ENCODE measurements at regions not wholly inside any gene's neighbourhood (a gene's known extent, or its start where the extent isn't known, plus 50 kb on each side); places are given as distances from the start of the nearest gene placed in this dataset.

GRCh38 chr6:159493898-159494585 is 199.0 kb downstream of the SOD2 start:
- H3K9me2 ChIP-seq (ENCODE audit: low read depth, low read length): no peaks in the 10 kb centered on the region
- H3K4me1 ChIP-seq (ENCODE audit: insufficient read depth, low read length, severe bottlenecking): no peaks in the 10 kb centered on the region
- H3K36me3 ChIP-seq (ENCODE audit: insufficient read depth, low read length): no peaks in the 10 kb centered on the region
- no peaks in the 10 kb centered on the region for H3K79me2 ChIP-seq (ENCODE audit: insufficient read depth, low read length)
- peaks cover 4% of the 10 kb centered on the region; the same call in 1 of the 2 replicates for H3K27me3 ChIP-seq (ENCODE audit: insufficient read depth, low read length)
- no peaks in the 10 kb centered on the region for H4K20me1 ChIP-seq (ENCODE audit: insufficient read depth, low read length)
- H3K4me3 ChIP-seq (ENCODE audit: low read depth, low read length, poor library complexity, severe bottlenecking): no peak overlapping the region
- no peaks in the 10 kb centered on the region for H3K9me3 ChIP-seq (ENCODE audit: low read length)
- H3K27ac ChIP-seq (ENCODE audit: low read depth, low read length, poor library complexity, severe bottlenecking): no peak overlapping the region
- no peak overlapping the region for H2AFZ ChIP-seq (ENCODE audit: low read length)
- no peak for TF ChIP-seq EZH2 (IDR thresholded peaks at IDR 0.05; ENCODE audit: borderline replicate concordance, low read length)
- TF ChIP-seq, protein P1, sequence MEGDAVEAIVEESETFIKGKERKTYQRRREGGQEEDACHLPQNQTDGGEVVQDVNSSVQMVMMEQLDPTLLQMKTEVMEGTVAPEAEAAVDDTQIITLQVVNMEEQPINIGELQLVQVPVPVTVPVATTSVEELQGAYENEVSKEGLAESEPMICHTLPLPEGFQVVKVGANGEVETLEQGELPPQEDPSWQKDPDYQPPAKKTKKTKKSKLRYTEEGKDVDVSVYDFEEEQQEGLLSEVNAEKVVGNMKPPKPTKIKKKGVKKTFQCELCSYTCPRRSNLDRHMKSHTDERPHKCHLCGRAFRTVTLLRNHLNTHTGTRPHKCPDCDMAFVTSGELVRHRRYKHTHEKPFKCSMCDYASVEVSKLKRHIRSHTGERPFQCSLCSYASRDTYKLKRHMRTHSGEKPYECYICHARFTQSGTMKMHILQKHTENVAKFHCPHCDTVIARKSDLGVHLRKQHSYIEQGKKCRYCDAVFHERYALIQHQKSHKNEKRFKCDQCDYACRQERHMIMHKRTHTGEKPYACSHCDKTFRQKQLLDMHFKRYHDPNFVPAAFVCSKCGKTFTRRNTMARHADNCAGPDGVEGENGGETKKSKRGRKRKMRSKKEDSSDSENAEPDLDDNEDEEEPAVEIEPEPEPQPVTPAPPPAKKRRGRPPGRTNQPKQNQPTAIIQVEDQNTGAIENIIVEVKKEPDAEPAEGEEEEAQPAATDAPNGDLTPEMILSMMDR (IDR thresholded peaks at IDR 0.05; ENCODE audit: low read length): no peak
- H3F3A ChIP-seq (ENCODE audit: insufficient read depth, low read length): no peaks in the 10 kb centered on the region
- no peak overlapping the region for H3K9ac ChIP-seq (ENCODE audit: low read length)
- no peak overlapping the region for H3K4me2 ChIP-seq (ENCODE audit: low read length)

DNA sequence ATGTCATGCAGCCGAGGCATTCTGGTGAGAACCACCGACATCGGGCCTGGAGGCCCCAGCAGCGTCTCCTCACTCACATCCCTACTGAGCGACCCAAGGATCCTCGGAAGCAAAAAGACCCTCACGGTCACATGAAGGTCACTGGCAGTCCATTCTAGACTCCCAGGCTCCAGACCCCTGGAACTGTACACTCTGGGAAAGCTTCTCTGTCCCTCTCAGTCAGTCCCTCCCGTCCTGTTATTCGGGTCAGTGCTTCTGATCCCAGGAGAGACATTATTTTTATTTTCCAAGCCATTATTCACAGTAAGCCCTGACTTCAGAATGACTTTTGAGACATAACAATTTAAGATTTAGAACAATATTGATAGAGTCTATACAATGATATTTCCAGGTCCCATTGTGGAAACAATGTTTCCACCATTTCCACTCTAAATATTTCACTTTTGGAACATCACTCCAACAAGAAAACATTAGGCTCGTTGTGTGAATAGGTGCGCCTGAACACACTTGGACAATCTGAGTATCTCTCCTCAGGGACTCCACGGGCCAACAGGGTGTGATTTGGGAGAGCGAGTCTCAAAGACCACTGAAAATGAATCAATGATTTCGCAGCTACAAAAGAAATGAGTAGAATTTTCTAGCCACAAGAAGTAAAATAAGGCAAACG is 199.7 kb downstream of the SOD2 start:
- Histone ChIP-seq H3K4me1 (ENCODE audit: insufficient read depth, low read length, severe bottlenecking) (no peaks in the 10 kb centered on the region), H3K4me2 (ENCODE audit: low read length) (no peak overlapping the region), H3K27me3 (ENCODE audit: insufficient read depth, low read length) (peaks cover 4% of the 10 kb centered on the region; the same call in 1 of the 2 replicates), H3K27ac (ENCODE audit: low read depth, low read length, poor library complexity, severe bottlenecking) (no peak overlapping the region), H3K9me3 (ENCODE audit: low read length) (no peaks in the 10 kb centered on the region), H3K9me2 (ENCODE audit: low read depth, low read length) (no peaks in the 10 kb centered on the region), H3F3A (ENCODE audit: insufficient read depth, low read length) (no peaks in the 10 kb centered on the region), H3K4me3 (ENCODE audit: low read depth, low read length, poor library complexity, severe bottlenecking) (no peak overlapping the region), H3K36me3 (ENCODE audit: insufficient read depth, low read length) (no peaks in the 10 kb centered on the region), H3K79me2 (ENCODE audit: insufficient read depth, low read length) (no peaks in the 10 kb centered on the region), H3K9ac (ENCODE audit: low read length) (no peak overlapping the region), H2AFZ (ENCODE audit: low read length) (no peak overlapping the region), H4K20me1 (ENCODE audit: insufficient read depth, low read length) (no peaks in the 10 kb centered on the region)
- no peak for TF ChIP-seq EZH2 (IDR thresholded peaks at IDR 0.05; ENCODE audit: borderline replicate concordance, low read length)
- TF ChIP-seq, protein P1 (IDR thresholded peaks at IDR 0.05; ENCODE audit: low read length): no peak

DNA sequence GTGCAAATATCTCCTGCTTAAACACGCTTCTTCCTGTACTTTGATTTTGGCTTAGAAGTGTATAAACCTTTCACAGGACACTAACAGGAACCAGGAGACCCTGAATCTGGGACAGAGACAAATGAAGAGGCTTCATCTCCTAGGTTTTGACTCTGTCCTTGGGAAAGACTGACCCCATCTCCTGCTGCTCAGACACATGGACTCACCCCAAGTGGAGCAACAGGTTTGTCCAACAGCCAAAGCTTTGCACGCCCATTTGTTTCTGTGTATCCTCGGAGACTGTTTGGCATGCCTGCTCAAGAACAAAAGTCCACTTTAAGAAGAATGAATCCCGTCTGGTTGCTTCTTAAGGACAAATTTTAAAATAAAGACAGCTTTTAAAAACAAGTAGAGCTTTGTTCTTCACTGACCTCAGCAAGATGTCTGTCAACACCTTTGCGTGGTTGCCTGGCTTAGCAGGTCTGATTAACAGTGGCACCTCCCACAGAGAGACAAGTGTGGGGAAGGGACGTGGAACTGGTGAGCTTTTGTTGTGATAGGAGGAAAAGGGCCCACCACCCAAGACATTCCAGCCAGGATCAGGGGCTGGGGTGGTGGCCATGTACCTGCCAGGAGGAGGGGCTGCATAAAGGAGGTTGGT is 202.6 kb downstream of the SOD2 start:
- Histone ChIP-seq H3K9me2 (ENCODE audit: low read depth, low read length) (no peaks in the 10 kb centered on the region), H4K20me1 (ENCODE audit: insufficient read depth, low read length) (no peaks in the 10 kb centered on the region), H2AFZ (ENCODE audit: low read length) (no peak overlapping the region), H3K4me1 (ENCODE audit: insufficient read depth, low read length, severe bottlenecking) (no peaks in the 10 kb centered on the region), H3K79me2 (ENCODE audit: insufficient read depth, low read length) (no peaks in the 10 kb centered on the region), H3K9ac (ENCODE audit: low read length) (no peak overlapping the region), H3K4me2 (ENCODE audit: low read length) (no peak overlapping the region), H3K4me3 (ENCODE audit: low read depth, low read length, poor library complexity, severe bottlenecking) (no peak overlapping the region), H3K27ac (ENCODE audit: low read depth, low read length, poor library complexity, severe bottlenecking) (no peak overlapping the region), H3K27me3 (ENCODE audit: insufficient read depth, low read length) (peaks cover 4% of the 10 kb centered on the region; the same call in 1 of the 2 replicates), H3K9me3 (ENCODE audit: low read length) (no peaks in the 10 kb centered on the region), H3K36me3 (ENCODE audit: insufficient read depth, low read length) (no peaks in the 10 kb centered on the region), H3F3A (ENCODE audit: insufficient read depth, low read length) (no peaks in the 10 kb centered on the region)
- no peak for TF ChIP-seq EZH2 (IDR thresholded peaks at IDR 0.05; ENCODE audit: borderline replicate concordance, low read length)
- TF ChIP-seq, protein P1 (IDR thresholded peaks at IDR 0.05; ENCODE audit: low read length): no peak
